ENCODE measurements at regions not wholly inside any gene's neighbourhood (a gene's known extent, or its start where the extent isn't known, plus 50 kb on each side); places are given as distances from the start of the nearest gene placed in this dataset.

- no peak overlapping the region for H3K27ac ChIP-seq
- no peak for TF ChIP-seq ZFX (IDR thresholded peaks at IDR 0.05)
- TF ChIP-seq, protein P1, sequence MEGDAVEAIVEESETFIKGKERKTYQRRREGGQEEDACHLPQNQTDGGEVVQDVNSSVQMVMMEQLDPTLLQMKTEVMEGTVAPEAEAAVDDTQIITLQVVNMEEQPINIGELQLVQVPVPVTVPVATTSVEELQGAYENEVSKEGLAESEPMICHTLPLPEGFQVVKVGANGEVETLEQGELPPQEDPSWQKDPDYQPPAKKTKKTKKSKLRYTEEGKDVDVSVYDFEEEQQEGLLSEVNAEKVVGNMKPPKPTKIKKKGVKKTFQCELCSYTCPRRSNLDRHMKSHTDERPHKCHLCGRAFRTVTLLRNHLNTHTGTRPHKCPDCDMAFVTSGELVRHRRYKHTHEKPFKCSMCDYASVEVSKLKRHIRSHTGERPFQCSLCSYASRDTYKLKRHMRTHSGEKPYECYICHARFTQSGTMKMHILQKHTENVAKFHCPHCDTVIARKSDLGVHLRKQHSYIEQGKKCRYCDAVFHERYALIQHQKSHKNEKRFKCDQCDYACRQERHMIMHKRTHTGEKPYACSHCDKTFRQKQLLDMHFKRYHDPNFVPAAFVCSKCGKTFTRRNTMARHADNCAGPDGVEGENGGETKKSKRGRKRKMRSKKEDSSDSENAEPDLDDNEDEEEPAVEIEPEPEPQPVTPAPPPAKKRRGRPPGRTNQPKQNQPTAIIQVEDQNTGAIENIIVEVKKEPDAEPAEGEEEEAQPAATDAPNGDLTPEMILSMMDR (conservative IDR thresholded peaks at IDR 0.05): no peak
These were observed 337.7 kb downstream of the TPBG start for GRCh38 chr6:82701341-82701740.

- TF ChIP-seq, protein P1 (conservative IDR thresholded peaks at IDR 0.05): no peak
- TF ChIP-seq ZFX (IDR thresholded peaks at IDR 0.05): no peak
- no peak overlapping the region for H3K27ac ChIP-seq
These were observed 339.0 kb downstream of the TPBG start for GRCh38 chr6:82702574-82702973.

DNA sequence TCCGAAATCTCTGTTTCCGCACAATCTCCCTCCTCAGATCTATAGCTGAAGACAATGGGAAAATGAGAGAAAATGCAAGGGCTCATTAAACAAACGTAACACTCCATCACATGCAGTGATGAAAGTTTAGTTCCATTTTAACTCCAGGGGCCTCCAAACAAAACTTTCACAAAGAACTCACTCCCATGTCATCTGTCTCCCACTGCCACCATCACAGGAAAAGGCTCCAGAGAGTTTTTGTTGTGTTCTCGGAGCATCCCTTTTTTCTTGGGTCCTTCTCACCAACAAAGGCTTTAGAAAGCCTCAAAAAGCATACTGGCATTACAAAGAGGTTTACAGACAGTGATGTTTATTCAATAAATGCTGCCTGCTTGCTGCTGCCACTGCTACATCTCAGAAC lies 339.6 kb downstream of the TPBG start:
- no peak overlapping the region for H3K27ac ChIP-seq
- TF ChIP-seq, protein P1 (conservative IDR thresholded peaks at IDR 0.05): no peak
- TF ChIP-seq ZFX (IDR thresholded peaks at IDR 0.05): no peak

GRCh38 chr6:82704045-82704444 lies 340.4 kb downstream of the TPBG start:
- TF ChIP-seq, protein P1 (conservative IDR thresholded peaks at IDR 0.05): no peak
- no peak for TF ChIP-seq ZFX (IDR thresholded peaks at IDR 0.05)
- no peak overlapping the region for H3K27ac ChIP-seq

GRCh38 chr6:82705579-82705978 lies 342.0 kb downstream of the TPBG start:
- H3K27ac ChIP-seq: no peak overlapping the region
- TF ChIP-seq ZFX (IDR thresholded peaks at IDR 0.05): no peak
- TF ChIP-seq, protein P1 (conservative IDR thresholded peaks at IDR 0.05): no peak

- H3K27ac ChIP-seq: no peak overlapping the region
- TF ChIP-seq ZFX (IDR thresholded peaks at IDR 0.05): no peak
- TF ChIP-seq, protein P1 (conservative IDR thresholded peaks at IDR 0.05): no peak
These were observed 347.6 kb downstream of the TPBG start for GRCh38 chr6:82711105-82711827.

- no peak for TF ChIP-seq ZFX (IDR thresholded peaks at IDR 0.05)
- TF ChIP-seq, protein P1 (conservative IDR thresholded peaks at IDR 0.05): no peak
These were observed 348.4 kb downstream of the TPBG start for GRCh38 chr6:82711971-82712370.

More at GRCh38 chr6:82711971-82712370, 348.4 kb downstream of the TPBG start:
- H3K27ac ChIP-seq: no peak overlapping the region

Measured in C4-2B (cell line).